Globus pallidus (tissue), 1 donor: ENCODE measurements at regions not wholly inside any gene's neighbourhood (a gene's known extent, or its start where the extent isn't known, plus 50 kb on each side); places are given as distances from the start of the nearest gene placed in this dataset.

Experiments used
- DNase-seq: peaks from one replicate; pipeline ENCODE4 v3.0.0-alpha.2; 2015; ENCODE audit warnings: low spot score

DNA sequence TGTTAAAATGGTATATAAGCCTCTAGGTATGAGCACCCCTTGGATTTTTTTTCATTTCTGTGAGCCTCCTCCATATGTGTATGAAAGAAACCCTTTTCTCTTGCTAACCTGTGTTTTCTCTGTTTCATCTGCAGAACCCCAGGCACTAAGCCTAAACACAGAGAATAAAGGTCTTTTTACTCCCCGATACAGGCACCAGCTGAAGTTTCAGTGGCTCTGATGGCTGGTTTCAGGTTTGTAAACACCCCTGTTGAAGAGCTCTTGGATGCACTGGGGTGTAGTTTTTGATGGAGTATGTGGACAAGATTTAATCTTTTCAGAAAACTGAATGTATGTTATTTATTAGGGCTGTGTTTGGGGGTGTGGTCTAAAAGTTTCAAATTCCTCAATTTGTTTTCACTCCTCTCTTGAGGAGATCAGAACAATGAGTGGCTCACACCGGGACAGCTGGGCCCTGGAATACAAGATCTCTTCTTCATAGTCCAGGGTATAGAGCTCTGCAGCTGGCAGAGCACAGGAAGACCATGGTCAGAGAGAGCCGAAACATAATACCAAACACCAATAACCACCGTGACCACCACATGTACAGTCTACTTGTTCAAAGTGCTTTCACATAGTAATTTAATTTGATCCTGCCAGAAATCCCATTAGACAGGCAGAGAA, 50.2 kb upstream of the VTCN1 start:
- DNase-seq: no peak
